SU-DHL-6 (cell line): ENCODE measurements at regions not wholly inside any gene's neighbourhood (a gene's known extent, or its start where the extent isn't known, plus 50 kb on each side); places are given as distances from the start of the nearest gene placed in this dataset.

Experiments used
- H2AFZ ChIP-seq: fragments of 200-600 bp; sonication (generic); 2 replicates; pipeline ENCODE4 v1.6.1; 2014; ENCODE audit warnings: low read depth, mild to moderate bottlenecking, moderate library complexity, mixed read lengths, antibody characterized with exemption, low read length; ENCODE audit not compliant: severe bottlenecking
- H3F3A ChIP-seq: fragments of 200-600 bp; shearing (Covaris generic); 2 replicates; pipeline ENCODE4 v1.6.0; 2016; ENCODE audit warnings: antibody characterized with exemption, mild to moderate bottlenecking; ENCODE audit not compliant: insufficient read depth
- H3K27ac ChIP-seq: fragments of 200-600 bp; sonication (generic); 2 replicates; pipeline ENCODE4 v1.5.1; 2016; ENCODE audit warnings: low read depth, mild to moderate bottlenecking, low read length, moderate library complexity, mixed read lengths
- H3K27me3 ChIP-seq: fragments of 200-600 bp; sonication (generic), shearing (Covaris generic); 2 replicates; pipeline ENCODE4 v1.6.0; 2014; ENCODE audit warnings: mild to moderate bottlenecking, low read length
- H3K36me3 ChIP-seq: fragments of 200-600 bp; sonication (generic); 2 replicates; pipeline ENCODE4 v1.6.1; 2014; ENCODE audit warnings: mild to moderate bottlenecking, low read length, mixed read lengths
- H3K4me2 ChIP-seq: fragments of 300-600, 200-600 bp; shearing (Covaris generic), sonication (generic); 2 replicates; pipeline ENCODE4 v1.6.0; 2014; ENCODE audit warnings: low read length, low read depth, mild to moderate bottlenecking; ENCODE audit not compliant: poor library complexity, severe bottlenecking
- H3K4me3 ChIP-seq: fragments of 200-600 bp; sonication (generic); 2 replicates; pipeline ENCODE4 v1.5.1; 2014; ENCODE audit warnings: antibody characterized with exemption, low read length, mild to moderate bottlenecking, mixed read lengths; ENCODE audit not compliant: insufficient read depth, poor library complexity, severe bottlenecking
- H3K79me2 ChIP-seq: fragments of 200-600 bp; sonication (generic); 2 replicates; pipeline ENCODE4 v1.6.1; 2014; ENCODE audit warnings: mild to moderate bottlenecking, low read length, moderate library complexity; ENCODE audit not compliant: insufficient read depth
- H3K9ac ChIP-seq: fragments of 200-600 bp; sonication (generic); 2 replicates; pipeline ENCODE4 v1.7.0; 2014; ENCODE audit warnings: mild to moderate bottlenecking, low read length
- H3K9me2 ChIP-seq: fragments of 200-600 bp; sonication (generic); replicated peaks from 2 replicates; pipeline ENCODE4 v1.6.1; 2014; ENCODE audit warnings: low read length; ENCODE audit not compliant: insufficient read depth
- H3K9me3 ChIP-seq: fragments of 200-600 bp; sonication (generic); 2 replicates; pipeline ENCODE4 v1.6.1; 2014; ENCODE audit warnings: low read length, mixed read lengths; ENCODE audit not compliant: insufficient read depth
- H4K20me1 ChIP-seq: fragments of 200-600 bp; sonication (generic); 2 replicates; pipeline ENCODE4 v1.6.1; 2014; ENCODE audit warnings: low read depth, mild to moderate bottlenecking, antibody characterized with exemption, low read length, moderate library complexity, mixed read lengths
- CTCF ChIP-seq: fragments of 200-600 bp; sonication (generic); IDR thresholded peaks from one replicate; pipeline ENCODE4 v1.5.1; 2017; ENCODE audit warnings: antibody characterized with exemption, mild to moderate bottlenecking, low read length, moderate library complexity; ENCODE audit not compliant: insufficient read depth, poor library complexity, severe bottlenecking
- EZH2phosphoT487 ChIP-seq: fragments of 200-600 bp; sonication (generic), shearing (Covaris generic); conservative IDR thresholded peaks from 2 replicates; pipeline ENCODE4 v1.6.1; 2018; ENCODE audit warnings: mild to moderate bottlenecking, antibody characterized with exemption, low read length, moderate library complexity, mixed read lengths

GRCh38 chr3:42013691-42014457, 52.0 kb upstream of the ULK4 start:
- Histone ChIP-seq H4K20me1 (peaks cover 12% of the 10 kb centered on the region; the same call in 1 of the 2 replicates), H2AFZ (peak overlapping the region; percentile 1), H3K4me3 (peak overlapping the region; percentile 64), H3K27ac (peak overlapping the region; percentile 84), H3K9me2 (no peaks in the 10 kb centered on the region), H3K36me3 (no peaks in the 10 kb centered on the region), H3K79me2 (peaks cover 50% of the 10 kb centered on the region), H3K9me3 (no peaks in the 10 kb centered on the region), H3F3A (peaks cover 27% of the 10 kb centered on the region), H3K9ac (peak overlapping the region; percentile 93), H3K27me3 (no peaks in the 10 kb centered on the region), H3K4me2 (peak overlapping the region; percentile 91)
- TF ChIP-seq EZH2phosphoT487 = no peak
- no peak for TF ChIP-seq CTCF

- peak overlapping the region; percentile 91 for H2AFZ ChIP-seq
- H3K9ac ChIP-seq = peak overlapping the region; percentile 93
- peaks cover 42% of the 10 kb centered on the region for H3K79me2 ChIP-seq
- H3K36me3 ChIP-seq = no peaks in the 10 kb centered on the region
- peaks cover 6% of the 10 kb centered on the region; the same call in 1 of the 2 replicates for H4K20me1 ChIP-seq
- peak overlapping the region; percentile 95 for H3K27ac ChIP-seq
- H3K27me3 ChIP-seq = no peaks in the 10 kb centered on the region
- peak overlapping the region; percentile 98 for H3K4me2 ChIP-seq
- no peaks in the 10 kb centered on the region for H3K9me3 ChIP-seq
- peaks cover 27% of the 10 kb centered on the region for H3F3A ChIP-seq
- no peak for TF ChIP-seq EZH2phosphoT487
- no peak for TF ChIP-seq CTCF
- H3K4me3 ChIP-seq = peak overlapping the region; percentile 92
- H3K9me2 ChIP-seq = no peaks in the 10 kb centered on the region
Measured at GRCh38 chr3:42012935-42013690, 51.2 kb upstream of the ULK4 start.

- H3K9me2 ChIP-seq = no peaks in the 10 kb centered on the region
- no peaks in the 10 kb centered on the region for H3K27me3 ChIP-seq
- peaks cover 6% of the 10 kb centered on the region; the same call in 1 of the 2 replicates for H4K20me1 ChIP-seq
- H3F3A ChIP-seq = peaks cover 27% of the 10 kb centered on the region
- no peak for TF ChIP-seq CTCF
- TF ChIP-seq EZH2phosphoT487 = no peak
- peak overlapping the region; percentile 93 for H3K9ac ChIP-seq
- peak overlapping the region; percentile 95 for H3K27ac ChIP-seq
- H3K36me3 ChIP-seq = no peaks in the 10 kb centered on the region
- H3K4me2 ChIP-seq = peak overlapping the region; percentile 98
- peaks cover 36% of the 10 kb centered on the region for H3K79me2 ChIP-seq
- H3K9me3 ChIP-seq = no peaks in the 10 kb centered on the region
- H3K4me3 ChIP-seq = peak overlapping the region; percentile 92
- H2AFZ ChIP-seq = peak overlapping the region; percentile 73
Measured at GRCh38 chr3:42012383-42012934, 50.6 kb upstream of the ULK4 start.
